Ascending aorta (tissue), 2 donors: ENCODE measurements at regions not wholly inside any gene's neighbourhood (a gene's known extent, or its start where the extent isn't known, plus 50 kb on each side); places are given as distances from the start of the nearest gene placed in this dataset.

Experiments
- DNase-seq, 2 donors: peaks; one replicate each; pipeline ENCODE4 v3.0.0-alpha.2; 2019; ENCODE audit warnings: low spot score in 2 of 2
- H3K27ac ChIP-seq, 2 donors: fragments of 200-600 bp; sonication (generic); one replicate each; pipeline ENCODE4 v1.5.1; 2016 to 2017; ENCODE audit warnings: mild to moderate bottlenecking in 1 of 2
- H3K27me3 ChIP-seq: fragments of 200-600 bp; sonication (generic); one replicate; pipeline ENCODE4 v1.5.1; 2017
- H3K36me3 ChIP-seq, 2 donors: fragments of 200-600 bp; sonication (generic); one replicate each; pipeline ENCODE4 v1.5.1; 2016
- H3K4me1 ChIP-seq, 2 donors: fragments of 200-600 bp; sonication (generic); one replicate each; pipeline ENCODE4 v1.5.1; 2016 to 2017; ENCODE audit warnings: mild to moderate bottlenecking in 1 of 2
- H3K4me3 ChIP-seq, 2 donors: fragments of 200-600 bp; sonication (generic); one replicate each; pipeline ENCODE4 v1.5.1; 2016 to 2017; ENCODE audit warnings: mild to moderate bottlenecking in 1 of 2
- H3K9me3 ChIP-seq, 2 donors: fragments of 200-600 bp; sonication (generic); one replicate each; pipeline ENCODE4 v1.5.1; 2016
- CTCF ChIP-seq, 3 experiments: fragments of 200-600 bp in 2 of 3; fragments of 450-650 bp in 1 of 3; sonication (generic) in 2 of 3; IDR thresholded peaks; one replicate each; pipeline ENCODE4 v1.5.1; 2016 to 2019; ENCODE audit warnings: antibody characterized with exemption in 3 of 3, mild to moderate bottlenecking in 1 of 3, moderate library complexity in 1 of 3
- intact Hi-C: fragments of 100-400 bp; cut with DNase I; formaldehyde crosslinking; loops from one replicate; pipeline ENCODE4 v1.15.1; 2023

- DNase-seq: no peak
- intact Hi-C loops: no loop called here
- TF ChIP-seq CTCF (IDR thresholded peaks at IDR 0.05): no peak
- H3K27ac ChIP-seq: no peak overlapping the region
- no peaks in the 10 kb centered on the region for H3K9me3 ChIP-seq
- no peaks in the 10 kb centered on the region for H3K27me3 ChIP-seq
- no peak overlapping the region for H3K4me3 ChIP-seq
- H3K4me1 ChIP-seq: no peaks in the 10 kb centered on the region
- H3K36me3 ChIP-seq: no peaks in the 10 kb centered on the region
Measured at GRCh38 chr2:7479603-7480002, 562.4 kb downstream of the RNF144A start.

- no peak overlapping the region for H3K4me3 ChIP-seq
- DNase-seq: no peak
- H3K9me3 ChIP-seq: no peaks in the 10 kb centered on the region
- intact Hi-C loops: no loop called here
- H3K27me3 ChIP-seq: no peaks in the 10 kb centered on the region
- no peaks in the 10 kb centered on the region for H3K36me3 ChIP-seq
- no peaks in the 10 kb centered on the region for H3K4me1 ChIP-seq
- TF ChIP-seq CTCF (IDR thresholded peaks at IDR 0.05): no peak
- H3K27ac ChIP-seq: no peak overlapping the region
Measured at GRCh38 chr2:7480431-7480830, 563.2 kb downstream of the RNF144A start.

GRCh38 chr2:7490672-7491071 lies 573.5 kb downstream of the RNF144A start:
- Histone ChIP-seq H3K9me3 (peaks cover 0 to 16% of the 10 kb centered on the region in 2 donors), H3K4me3 (no peak overlapping the region), H3K4me1 (no peaks in the 10 kb centered on the region), H3K27ac (no peak overlapping the region), H3K27me3 (no peaks in the 10 kb centered on the region), H3K36me3 (no peaks in the 10 kb centered on the region)
- intact Hi-C loops: no loop called here
- no peak for TF ChIP-seq CTCF (IDR thresholded peaks at IDR 0.05)
- no peak for DNase-seq

- intact Hi-C loops: no loop called here
- Histone ChIP-seq H3K4me3 (no peak overlapping the region), H3K36me3 (no peaks in the 10 kb centered on the region), H3K27me3 (no peaks in the 10 kb centered on the region), H3K9me3 (peaks cover 0 to 16% of the 10 kb centered on the region in 2 donors), H3K27ac (no peak overlapping the region), H3K4me1 (no peaks in the 10 kb centered on the region)
- TF ChIP-seq CTCF (IDR thresholded peaks at IDR 0.05): no peak
- DNase-seq: no peak
Measured at GRCh38 chr2:7492719-7493118, 575.5 kb downstream of the RNF144A start.

- no peaks in the 10 kb centered on the region for H3K36me3 ChIP-seq
- no peak for DNase-seq
- intact Hi-C loops: no loop called here
- H3K27ac ChIP-seq: no peak overlapping the region
- no peaks in the 10 kb centered on the region for H3K4me1 ChIP-seq
- no peak for TF ChIP-seq CTCF (IDR thresholded peaks at IDR 0.05)
- peaks cover 0 to 16% of the 10 kb centered on the region in 2 donors for H3K9me3 ChIP-seq
- H3K27me3 ChIP-seq: no peaks in the 10 kb centered on the region
- H3K4me3 ChIP-seq: no peak overlapping the region
Measured at GRCh38 chr2:7497178-7497577, 580.0 kb downstream of the RNF144A start.

- no peak for DNase-seq
- Histone ChIP-seq H3K27me3 (no peaks in the 10 kb centered on the region), H3K9me3 (peaks cover 0 to 11% of the 10 kb centered on the region in 2 donors), H3K4me1 (no peaks in the 10 kb centered on the region), H3K36me3 (no peaks in the 10 kb centered on the region), H3K27ac (no peak overlapping the region), H3K4me3 (no peak overlapping the region)
- no peak for TF ChIP-seq CTCF (IDR thresholded peaks at IDR 0.05)
- intact Hi-C loops: no loop called here
Measured at GRCh38 chr2:7499018-7499417, 581.8 kb downstream of the RNF144A start.
